Gastrocnemius medialis (tissue), 4 donors: ENCODE measurements at regions not wholly inside any gene's neighbourhood (a gene's known extent, or its start where the extent isn't known, plus 50 kb on each side); places are given as distances from the start of the nearest gene placed in this dataset.

ENCODE experiments used
- CTCF ChIP-seq, 5 experiments: fragments of 450-650 bp in 3 of 5; fragments of 200-600 bp in 2 of 5; sonication (generic) in 2 of 5; IDR thresholded peaks in 4 of 5; conservative IDR thresholded peaks in 1 of 5; 1 replicate in 4 of 5; 2 replicates in 1 of 5; pipeline ENCODE4 v1.5.1; 2016 to 2019; ENCODE audit warnings: antibody characterized with exemption in 5 of 5, mild to moderate bottlenecking in 3 of 5, moderate library complexity in 3 of 5
- POLR2A ChIP-seq, 2 donors: fragments of 450-650 bp; IDR thresholded peaks; one replicate each; pipeline ENCODE4 v1.6.1; 2017; ENCODE audit warnings: antibody characterized with exemption in 2 of 2, mild to moderate bottlenecking in 2 of 2, moderate library complexity in 2 of 2

GRCh38 chr9:115717298-115717697 lies 436.3 kb upstream of the PAPPA start:
- TF ChIP-seq POLR2A (IDR thresholded peaks at IDR 0.05) (no peak), CTCF (IDR thresholded peaks at IDR 0.05 in 4 of 5, conservative IDR thresholded peaks at IDR 0.05 in 1 of 5) (no peak)
